Skeletal muscle satellite cell (primary cell): ENCODE measurements at regions not wholly inside any gene's neighbourhood (a gene's known extent, or its start where the extent isn't known, plus 50 kb on each side); places are given as distances from the start of the nearest gene placed in this dataset.

Experiments used
- H3K27me3 ChIP-seq: 2 replicates; pipeline ENCODE4 v1.7.0; 2013; ENCODE audit warnings: low read length; ENCODE audit not compliant: control insufficient read depth, insufficient read depth
- H3K36me3 ChIP-seq: 2 replicates; pipeline ENCODE4 v1.7.0; 2013; ENCODE audit warnings: mild to moderate bottlenecking, control low read depth, low read length; ENCODE audit not compliant: insufficient read depth
- H3K4me1 ChIP-seq: 2 replicates; pipeline ENCODE4 v1.7.0; 2013; ENCODE audit warnings: low read length; ENCODE audit not compliant: control insufficient read depth, insufficient read depth
- H3K4me2 ChIP-seq: 2 replicates; pipeline ENCODE4 v1.7.0; 2013; ENCODE audit warnings: mild to moderate bottlenecking, low read length
- H3K4me3 ChIP-seq: 2 replicates; pipeline ENCODE4 v1.7.0; 2013; ENCODE audit warnings: low read length
- H3K9ac ChIP-seq: 2 replicates; pipeline ENCODE4 v1.7.0; 2013; ENCODE audit warnings: mild to moderate bottlenecking, low read depth, low read length, moderate library complexity
- H3K9me3 ChIP-seq: replicated peaks from 2 replicates; pipeline ENCODE4 v1.7.0; 2013; ENCODE audit warnings: mild to moderate bottlenecking, control low read depth, low read length

DNA sequence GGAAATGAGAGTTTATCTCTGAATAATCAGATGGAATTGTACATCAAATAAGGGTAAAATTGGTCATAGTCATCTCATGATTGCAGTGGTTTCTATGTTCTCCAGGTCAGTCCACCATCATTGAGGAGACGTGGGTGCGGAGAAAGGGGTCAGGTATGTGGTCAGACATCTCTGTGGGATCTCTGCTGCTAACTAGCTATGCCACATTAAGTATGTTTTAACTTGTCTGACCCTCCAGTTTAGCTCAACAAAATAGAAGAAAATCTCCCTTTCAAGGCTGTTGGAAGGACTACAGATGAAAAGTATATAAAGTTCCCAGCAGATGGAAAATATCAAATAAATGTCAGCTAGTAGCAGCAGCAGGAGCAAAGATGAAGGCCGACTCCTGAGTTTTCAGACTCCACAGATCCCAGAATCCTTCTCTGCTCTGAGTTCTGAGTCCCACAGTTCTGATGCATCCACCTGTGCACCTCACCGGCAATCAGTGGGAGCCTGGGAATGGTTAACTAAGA, 106.6 kb upstream of the CYP1B1 start:
- Histone ChIP-seq H3K27me3 (no peaks in the 10 kb centered on the region), H3K36me3 (no peaks in the 10 kb centered on the region), H3K4me1 (peaks cover 57% of the 10 kb centered on the region), H3K4me2 (no peak overlapping the region), H3K9me3 (no peaks in the 10 kb centered on the region), H3K9ac (no peak overlapping the region), H3K4me3 (no peak overlapping the region)

DNA sequence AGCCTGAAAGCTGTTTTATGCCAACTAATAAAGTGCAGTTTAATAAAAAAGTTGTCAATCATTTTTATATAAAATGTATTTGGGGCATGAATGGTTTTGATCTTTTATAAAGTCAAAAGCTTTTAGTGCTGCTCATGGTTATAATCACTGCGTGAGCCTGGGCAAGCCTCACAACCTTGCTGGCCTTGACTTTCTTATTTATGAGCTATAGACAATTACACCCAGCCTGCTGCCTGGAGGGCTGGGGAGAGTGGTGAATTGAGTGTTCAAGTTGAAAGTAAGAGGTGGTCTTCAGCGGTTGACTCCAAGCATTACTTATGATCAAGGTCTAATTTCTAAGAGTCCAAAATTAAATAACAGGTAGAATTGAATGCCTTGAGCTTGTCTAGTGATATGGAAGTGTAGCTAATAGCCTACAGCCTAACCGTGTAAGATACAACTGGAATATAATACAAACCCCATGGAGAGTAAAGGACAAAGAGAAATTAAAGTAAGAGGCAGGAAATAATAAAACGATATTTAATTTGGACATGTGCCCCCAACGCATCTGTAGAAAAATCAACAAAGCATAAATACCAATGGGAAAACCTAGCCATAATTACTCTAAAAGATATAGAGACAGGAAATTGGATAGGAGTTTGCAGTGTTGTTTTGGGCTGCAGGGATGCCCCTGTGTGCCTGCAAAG, 106.0 kb upstream of the CYP1B1 start:
- peaks cover 60% of the 10 kb centered on the region for H3K4me1 ChIP-seq
- H3K4me2 ChIP-seq, result no peak overlapping the region
- no peaks in the 10 kb centered on the region for H3K27me3 ChIP-seq
- H3K9ac ChIP-seq, result no peak overlapping the region
- H3K9me3 ChIP-seq, result no peaks in the 10 kb centered on the region
- no peak overlapping the region for H3K4me3 ChIP-seq
- no peaks in the 10 kb centered on the region for H3K36me3 ChIP-seq

DNA sequence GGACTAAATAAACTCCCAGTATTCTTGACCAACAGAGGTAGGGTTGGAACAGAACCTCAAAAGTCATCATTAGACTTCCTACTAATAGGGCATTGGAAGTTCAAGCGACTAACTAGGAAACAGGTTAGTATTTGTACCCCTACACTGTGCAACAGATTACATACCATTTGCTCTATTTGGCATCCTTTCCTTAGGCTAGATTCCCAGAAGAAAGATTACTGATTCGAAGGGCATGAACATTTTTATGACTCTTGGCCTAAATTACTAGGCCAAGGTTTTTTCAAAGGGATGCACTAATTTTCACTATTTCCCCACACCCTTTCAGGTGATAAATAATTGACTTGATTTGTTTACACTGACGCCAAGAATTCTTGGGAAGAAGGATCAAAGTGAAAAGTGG, 104.8 kb upstream of the CYP1B1 start:
- Histone ChIP-seq H3K36me3 (no peaks in the 10 kb centered on the region), H3K4me3 (no peak overlapping the region), H3K9me3 (no peaks in the 10 kb centered on the region), H3K4me2 (no peak overlapping the region), H3K9ac (no peak overlapping the region), H3K27me3 (no peaks in the 10 kb centered on the region), H3K4me1 (peaks cover 68% of the 10 kb centered on the region)

DNA sequence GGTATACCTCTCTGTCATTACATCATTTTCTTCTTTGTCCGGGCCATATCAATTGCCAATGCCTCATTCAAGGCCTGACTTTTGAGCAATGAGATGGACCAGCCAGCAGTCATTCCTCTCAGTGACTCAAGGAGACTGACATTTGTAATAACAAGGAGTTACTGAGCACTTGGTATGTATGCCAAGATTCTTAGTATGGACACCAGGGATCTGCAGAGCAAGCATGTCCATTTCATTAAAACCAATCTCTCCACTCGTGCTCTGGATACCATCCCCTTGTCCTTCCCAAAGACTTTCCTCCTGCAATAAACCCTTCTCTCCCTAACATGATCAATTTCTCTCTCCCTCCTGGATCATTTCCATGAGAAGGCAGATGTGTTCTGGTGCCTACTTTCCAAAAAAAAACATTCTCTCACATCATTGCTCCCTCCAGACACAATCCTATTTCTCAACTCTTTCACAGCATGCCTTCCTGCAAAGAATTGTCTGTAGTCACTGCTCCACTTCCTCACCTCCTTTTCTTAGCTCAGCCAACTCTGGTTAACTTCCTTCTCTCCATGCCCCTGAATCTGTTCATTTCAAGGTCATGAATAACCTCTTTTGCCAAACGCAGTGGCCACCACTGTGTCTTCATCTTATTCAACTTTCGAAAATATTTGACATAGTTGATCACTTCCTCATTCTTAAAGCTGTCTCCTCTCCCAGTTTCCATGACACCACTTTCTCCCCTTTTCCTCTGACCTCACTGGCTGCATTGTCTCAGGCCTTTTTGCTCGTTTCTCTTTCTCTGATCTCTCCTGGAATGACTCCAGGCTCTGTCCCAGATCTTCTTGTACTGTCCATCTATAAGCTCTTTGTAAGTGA, 102.8 kb upstream of the CYP1B1 start:
- no peaks in the 10 kb centered on the region for H3K9me3 ChIP-seq
- H3K9ac ChIP-seq, result peak overlapping the region; percentile 25
- no peaks in the 10 kb centered on the region for H3K27me3 ChIP-seq

DNA sequence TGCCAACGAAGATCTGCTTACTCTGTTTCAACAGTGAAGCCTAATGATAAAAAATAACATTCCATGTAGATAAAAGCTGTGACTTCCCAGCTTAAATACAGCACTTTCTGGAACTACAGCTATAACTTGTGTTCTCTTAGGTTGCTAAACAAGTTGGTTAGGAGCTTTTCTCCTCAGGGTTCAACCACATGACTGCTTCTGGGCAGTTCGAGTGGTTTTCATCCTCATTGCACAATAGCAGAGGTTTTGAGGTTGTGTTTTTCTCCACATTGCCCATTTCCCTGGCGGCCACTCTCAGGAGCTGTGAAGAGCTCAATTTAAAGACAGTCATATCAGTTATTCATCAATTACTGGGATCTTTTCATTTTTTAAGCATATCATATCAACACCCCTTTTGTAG, 102.2 kb upstream of the CYP1B1 start:
- no peaks in the 10 kb centered on the region for H3K36me3 ChIP-seq
- H3K4me3 ChIP-seq, result no peak overlapping the region
- H3K9me3 ChIP-seq, result no peaks in the 10 kb centered on the region
- H3K9ac ChIP-seq, result peak overlapping the region; percentile 14
- peaks cover 71% of the 10 kb centered on the region for H3K4me1 ChIP-seq
- H3K27me3 ChIP-seq, result no peaks in the 10 kb centered on the region
- peak overlapping the region; percentile 41 for H3K4me2 ChIP-seq

More for the DNA sequence above, 102.8 kb upstream of the CYP1B1 start:
- H3K4me1 ChIP-seq, result peaks cover 69% of the 10 kb centered on the region
- no peak overlapping the region for H3K4me3 ChIP-seq
- H3K36me3 ChIP-seq, result no peaks in the 10 kb centered on the region
- H3K4me2 ChIP-seq, result peak overlapping the region; percentile 41

DNA sequence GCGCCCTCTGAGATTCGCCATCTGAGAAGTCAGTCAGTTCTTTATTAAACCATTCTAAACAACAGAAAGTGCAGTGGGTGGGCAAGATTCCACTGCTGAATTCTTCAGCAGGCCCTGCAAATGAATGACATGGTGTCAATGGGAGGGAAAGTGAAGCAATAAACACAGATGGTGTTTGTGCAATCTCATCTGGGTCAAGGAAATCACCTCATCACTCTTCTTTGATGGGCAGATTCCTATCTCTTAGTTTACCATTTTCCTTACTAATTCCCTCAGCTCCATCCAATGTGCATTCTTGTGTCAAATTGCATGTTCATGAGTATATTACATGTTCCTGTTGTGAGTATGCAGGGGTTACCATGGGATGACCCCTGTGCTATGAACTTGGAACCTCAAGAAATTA, 100.7 kb upstream of the CYP1B1 start:
- Histone ChIP-seq H3K9me3 (no peaks in the 10 kb centered on the region), H3K36me3 (no peaks in the 10 kb centered on the region), H3K4me1 (peaks cover 66% of the 10 kb centered on the region), H3K4me3 (no peak overlapping the region), H3K9ac (no peak overlapping the region), H3K27me3 (no peaks in the 10 kb centered on the region), H3K4me2 (no peak overlapping the region)

DNA sequence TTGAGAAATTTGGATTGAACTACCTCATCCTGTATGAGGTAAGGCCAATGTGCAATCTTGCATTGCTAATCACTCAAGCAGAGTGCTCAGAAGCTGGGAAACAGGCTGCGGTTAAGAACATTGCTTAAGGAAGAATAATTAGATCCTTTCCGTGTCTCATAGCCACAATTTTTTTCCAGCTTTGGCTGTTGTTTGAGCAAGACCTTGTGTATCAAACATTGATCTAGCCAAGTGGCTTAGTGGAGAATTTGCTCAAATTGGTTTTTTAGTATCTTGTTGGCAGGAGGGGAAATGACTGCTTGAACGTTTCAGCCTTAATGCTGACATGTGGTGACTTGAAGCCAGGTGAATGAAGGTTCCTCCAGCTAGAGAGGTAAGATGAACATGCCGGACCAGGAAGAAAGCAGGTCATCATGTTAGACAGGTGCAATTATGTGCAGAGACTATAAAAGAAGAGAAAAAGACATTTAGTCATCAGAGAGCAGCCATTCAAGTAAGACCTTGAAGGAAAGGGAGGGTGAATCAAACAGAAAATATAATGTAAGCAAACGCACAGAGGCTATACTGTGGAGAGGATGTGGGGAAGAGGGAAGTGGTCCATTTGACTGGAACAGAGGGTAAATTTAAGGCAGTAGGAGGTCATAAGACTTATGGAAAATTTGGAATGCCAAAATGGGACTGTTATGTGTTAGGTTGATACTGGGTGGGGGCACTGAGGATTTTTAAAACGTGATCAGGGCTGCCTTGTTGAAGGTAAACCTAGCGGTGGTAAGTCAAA, 98.9 kb upstream of the CYP1B1 start:
- Histone ChIP-seq H3K4me1 (peaks cover 64% of the 10 kb centered on the region), H3K9ac (no peak overlapping the region), H3K36me3 (no peaks in the 10 kb centered on the region), H3K4me2 (no peak overlapping the region), H3K9me3 (peaks cover 3% of the 10 kb centered on the region), H3K4me3 (no peak overlapping the region), H3K27me3 (no peaks in the 10 kb centered on the region)

DNA sequence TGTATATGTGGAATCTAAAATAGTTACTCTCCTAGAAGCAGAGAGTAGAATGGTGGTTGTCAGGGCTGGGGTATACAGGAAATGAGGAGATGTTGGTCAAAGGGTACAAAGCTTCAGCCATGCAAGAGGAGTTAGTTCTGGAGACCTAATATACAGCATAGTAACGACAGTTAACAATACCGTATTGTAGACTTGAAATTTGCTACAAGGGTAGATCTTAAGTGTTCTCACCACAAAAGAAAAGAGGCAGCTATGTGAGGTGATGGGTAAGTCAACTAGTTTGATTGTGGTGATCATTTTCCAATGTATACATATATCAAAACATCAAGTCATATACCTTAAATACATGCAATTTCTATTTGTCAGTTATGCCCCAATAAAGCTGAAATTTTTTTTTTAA, 98.2 kb upstream of the CYP1B1 start:
- H3K9me3 ChIP-seq, result peaks cover 3% of the 10 kb centered on the region
- H3K4me3 ChIP-seq, result no peak overlapping the region
- no peaks in the 10 kb centered on the region for H3K27me3 ChIP-seq
- H3K9ac ChIP-seq, result no peak overlapping the region
- no peak overlapping the region for H3K4me2 ChIP-seq
- H3K36me3 ChIP-seq, result no peaks in the 10 kb centered on the region
- peaks cover 63% of the 10 kb centered on the region for H3K4me1 ChIP-seq

DNA sequence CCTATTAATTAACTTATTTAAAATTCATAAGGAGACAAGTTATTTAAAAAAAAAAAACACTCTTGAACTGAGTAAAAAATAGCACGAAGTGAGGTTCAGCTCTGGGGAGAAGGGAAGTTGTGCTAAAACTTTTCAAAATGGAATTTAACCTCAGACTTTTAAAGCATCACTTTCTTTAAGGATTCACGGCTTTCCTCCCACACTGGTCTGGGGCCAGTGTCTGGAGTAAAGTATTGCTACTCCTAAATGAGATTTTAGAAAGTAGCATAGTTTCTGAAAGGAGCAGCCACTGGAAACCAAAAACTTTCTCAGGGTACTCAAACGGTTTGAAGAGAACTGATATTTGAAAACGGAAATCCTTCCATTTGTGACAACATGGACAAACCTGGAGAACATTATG, 97.7 kb upstream of the CYP1B1 start:
- Histone ChIP-seq H3K4me2 (no peak overlapping the region), H3K36me3 (no peaks in the 10 kb centered on the region), H3K4me1 (peaks cover 63% of the 10 kb centered on the region), H3K27me3 (no peaks in the 10 kb centered on the region), H3K9ac (no peak overlapping the region), H3K9me3 (peaks cover 3% of the 10 kb centered on the region), H3K4me3 (no peak overlapping the region)

DNA sequence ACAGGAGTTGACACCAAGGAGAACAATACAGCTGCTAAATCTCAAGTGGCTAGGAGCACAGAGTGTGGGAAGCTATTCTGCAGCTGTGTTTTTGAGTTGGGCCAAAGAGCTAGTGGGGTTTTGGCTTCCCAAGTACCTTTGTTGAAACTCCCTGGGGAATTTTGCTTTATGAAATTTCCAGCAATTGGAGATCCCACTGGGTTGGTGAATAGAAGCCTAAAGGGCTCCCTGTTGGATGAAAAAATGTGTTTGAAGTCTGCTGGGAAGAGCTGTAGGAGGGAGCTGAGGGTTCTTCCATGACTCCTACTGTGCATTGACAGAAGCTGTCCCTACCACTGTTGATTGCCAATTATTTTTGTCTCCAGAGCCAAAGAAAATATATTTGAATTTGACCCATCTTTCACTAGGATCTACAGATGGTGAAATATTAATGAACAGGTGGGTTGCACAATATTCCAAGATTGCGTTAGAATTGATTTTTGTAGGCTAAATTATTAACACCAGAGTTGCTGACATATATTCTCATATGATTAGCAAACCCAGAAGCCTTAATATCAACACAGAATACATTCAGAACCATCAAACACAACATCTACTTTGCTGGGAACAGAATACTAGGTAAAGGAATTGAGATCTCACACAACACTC, 95.4 kb upstream of the CYP1B1 start:
- peaks cover 3% of the 10 kb centered on the region for H3K9me3 ChIP-seq
- H3K4me3 ChIP-seq, result no peak overlapping the region
- no peak overlapping the region for H3K4me2 ChIP-seq
- no peaks in the 10 kb centered on the region for H3K27me3 ChIP-seq
- H3K4me1 ChIP-seq, result peaks cover 48% of the 10 kb centered on the region
- H3K9ac ChIP-seq, result no peak overlapping the region
- H3K36me3 ChIP-seq, result no peaks in the 10 kb centered on the region

DNA sequence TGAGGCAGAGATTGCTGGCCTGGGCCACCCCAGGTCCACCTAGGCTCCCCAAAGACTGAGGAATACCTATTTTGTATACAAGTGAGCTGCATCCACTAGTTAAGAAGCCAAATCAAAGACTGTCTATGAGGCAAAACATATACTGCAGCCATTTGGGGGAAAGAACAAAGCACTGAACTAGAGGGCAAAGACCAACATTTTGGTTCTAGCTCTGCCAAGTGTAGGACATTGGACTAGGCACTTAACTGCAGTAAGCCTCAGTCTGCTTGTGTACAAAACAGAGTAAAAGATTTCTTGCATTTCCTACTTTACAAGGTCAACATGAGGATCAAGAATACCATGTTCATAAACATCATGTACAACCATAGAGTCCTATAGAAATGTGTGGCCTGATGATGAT, 94.8 kb upstream of the CYP1B1 start:
- Histone ChIP-seq H3K27me3 (no peaks in the 10 kb centered on the region), H3K4me3 (no peak overlapping the region), H3K36me3 (no peaks in the 10 kb centered on the region), H3K4me1 (peaks cover 46% of the 10 kb centered on the region), H3K9ac (peak overlapping the region; percentile 46), H3K9me3 (peaks cover 3% of the 10 kb centered on the region), H3K4me2 (peak overlapping the region; percentile 4)
